ENCODE measurements at regions not wholly inside any gene's neighbourhood (a gene's known extent, or its start where the extent isn't known, plus 50 kb on each side); places are given as distances from the start of the nearest gene placed in this dataset.
"Not testable (repeated sequence)": the region's sequence is repeated elsewhere in the genome, so short reads cannot be mapped to it uniquely, and the experiment has no call there.

DNA sequence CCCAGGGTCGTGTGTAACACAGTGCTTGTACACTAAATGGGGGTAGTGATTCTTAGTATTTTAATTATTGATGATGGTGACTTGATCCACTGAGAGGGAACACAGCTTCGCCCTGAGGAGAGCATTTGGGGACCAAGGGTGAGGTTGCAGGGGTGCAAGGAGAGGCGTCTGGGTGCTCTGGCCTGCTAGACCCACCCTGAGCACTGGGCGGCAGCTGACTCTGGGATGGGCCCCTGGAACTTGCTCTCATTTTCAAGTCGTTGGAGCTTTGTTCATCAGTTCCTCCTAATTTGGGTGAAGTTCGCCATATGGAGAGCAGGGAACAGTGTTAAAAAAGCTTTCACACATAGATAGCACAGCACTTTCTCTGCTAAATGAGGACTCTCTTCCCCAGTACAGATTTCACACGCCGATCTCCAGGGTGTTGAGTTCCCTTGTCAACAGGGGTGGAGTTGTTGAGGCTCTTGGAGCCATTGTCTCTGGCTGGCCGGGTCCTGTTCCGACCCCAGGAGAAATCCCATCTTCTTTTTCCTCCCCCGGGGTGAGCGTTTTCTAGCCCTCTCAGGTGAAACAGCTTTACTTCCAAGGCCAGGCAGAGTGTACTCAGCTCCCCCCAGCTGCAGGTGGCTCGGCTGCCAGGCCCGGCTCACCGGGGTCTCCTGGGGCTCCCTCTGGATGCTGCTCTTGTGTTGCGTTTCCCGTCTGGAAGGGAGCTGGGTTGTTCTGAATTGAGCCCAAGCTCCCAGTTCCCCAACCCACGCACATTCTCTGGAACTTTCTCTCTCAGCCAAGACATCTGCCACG, 367.4 kb downstream of the RPS6KC1 start:
- DNase-seq: no peak

DNA sequence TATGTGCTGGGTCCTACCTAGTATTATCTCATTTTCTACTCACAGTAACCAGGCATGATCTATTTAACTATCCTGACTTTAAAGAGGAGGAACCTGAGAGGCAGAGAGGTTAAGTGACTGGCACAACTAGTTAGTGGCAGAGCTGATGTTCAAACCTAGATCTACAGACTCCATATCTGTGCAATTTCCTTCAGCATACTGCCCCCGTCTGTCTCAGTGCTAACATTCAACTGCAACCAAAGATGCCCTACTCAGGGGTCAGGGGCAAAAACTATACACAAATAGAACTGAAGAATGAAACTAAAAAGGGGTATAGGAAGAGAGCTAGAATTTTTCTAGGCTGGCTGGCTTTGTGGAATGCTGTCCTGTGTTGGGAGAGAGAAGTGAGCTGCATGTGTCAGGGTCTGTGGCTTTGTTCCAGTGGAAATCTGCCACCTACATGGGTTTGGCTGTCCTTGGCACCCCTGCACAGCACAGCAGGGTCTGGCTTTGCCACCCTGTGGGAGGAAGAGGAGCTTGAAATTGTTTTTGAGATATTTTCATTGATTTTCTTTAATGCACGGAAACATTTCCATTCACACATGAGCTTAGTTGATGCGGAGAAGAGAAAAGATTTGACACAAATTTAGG, 368.5 kb downstream of the RPS6KC1 start:
- no peak for DNase-seq

DNA sequence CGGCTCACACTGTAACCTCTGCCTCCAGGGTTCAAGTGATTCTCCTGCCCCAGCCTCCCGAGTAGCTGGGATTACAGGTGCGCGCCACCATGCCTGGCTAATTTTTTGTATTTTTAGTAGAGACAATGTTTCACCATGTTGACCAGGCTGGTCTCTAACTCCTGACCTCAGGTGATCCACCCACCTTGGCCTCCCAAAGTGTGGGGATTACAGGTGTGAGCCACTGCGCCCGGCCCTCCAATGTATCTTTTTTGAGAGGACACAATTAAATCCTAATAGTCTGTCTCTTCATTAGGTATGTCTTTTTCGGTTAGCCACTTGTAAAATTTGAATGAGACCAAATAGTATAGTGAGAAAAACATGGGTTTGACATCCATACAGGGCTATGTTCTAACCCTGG, 370.1 kb downstream of the RPS6KC1 start:
- not testable (repeated sequence) for DNase-seq

DNA sequence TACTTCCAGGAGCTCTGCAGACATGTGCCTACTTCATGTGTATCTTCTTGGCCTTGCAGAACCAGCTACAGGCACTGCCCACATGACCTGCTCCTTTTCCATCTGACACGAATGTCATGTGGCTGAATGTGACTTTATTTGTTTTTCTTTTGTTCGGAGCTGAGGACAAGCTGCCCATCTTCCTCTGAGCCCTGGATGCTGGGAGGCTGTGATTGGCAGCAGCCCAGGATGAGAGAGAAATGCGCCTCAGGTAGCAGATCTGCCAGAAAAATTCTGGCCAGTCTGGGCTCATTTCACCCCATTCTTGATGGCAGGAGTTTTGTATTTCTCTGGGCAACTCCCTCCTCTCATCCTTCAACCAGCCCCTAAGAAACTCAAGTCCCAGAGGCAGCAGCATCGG, 372.0 kb downstream of the RPS6KC1 start:
- DNase-seq: no peak

DNA sequence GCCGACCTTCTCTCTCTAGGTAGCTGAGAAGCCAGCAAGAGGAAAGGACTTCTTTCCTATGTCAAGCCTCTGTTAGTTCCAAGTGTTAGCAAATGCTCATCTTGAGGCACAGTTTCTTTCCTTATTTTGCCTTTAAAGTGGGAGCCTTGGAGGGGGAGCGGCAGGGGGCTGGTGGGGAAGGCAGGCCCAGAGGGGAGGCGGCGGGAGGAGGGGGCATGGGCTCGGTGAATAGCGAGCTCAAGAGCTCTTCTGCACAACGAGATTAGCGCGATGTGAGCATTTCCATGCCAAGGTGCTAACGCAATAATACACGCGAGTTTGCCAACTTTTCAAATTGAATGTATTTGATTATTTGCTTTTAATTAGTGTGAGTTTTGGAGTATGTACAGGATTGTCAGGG, 372.6 kb downstream of the RPS6KC1 start:
- DNase-seq: peak; percentile 32

DNA sequence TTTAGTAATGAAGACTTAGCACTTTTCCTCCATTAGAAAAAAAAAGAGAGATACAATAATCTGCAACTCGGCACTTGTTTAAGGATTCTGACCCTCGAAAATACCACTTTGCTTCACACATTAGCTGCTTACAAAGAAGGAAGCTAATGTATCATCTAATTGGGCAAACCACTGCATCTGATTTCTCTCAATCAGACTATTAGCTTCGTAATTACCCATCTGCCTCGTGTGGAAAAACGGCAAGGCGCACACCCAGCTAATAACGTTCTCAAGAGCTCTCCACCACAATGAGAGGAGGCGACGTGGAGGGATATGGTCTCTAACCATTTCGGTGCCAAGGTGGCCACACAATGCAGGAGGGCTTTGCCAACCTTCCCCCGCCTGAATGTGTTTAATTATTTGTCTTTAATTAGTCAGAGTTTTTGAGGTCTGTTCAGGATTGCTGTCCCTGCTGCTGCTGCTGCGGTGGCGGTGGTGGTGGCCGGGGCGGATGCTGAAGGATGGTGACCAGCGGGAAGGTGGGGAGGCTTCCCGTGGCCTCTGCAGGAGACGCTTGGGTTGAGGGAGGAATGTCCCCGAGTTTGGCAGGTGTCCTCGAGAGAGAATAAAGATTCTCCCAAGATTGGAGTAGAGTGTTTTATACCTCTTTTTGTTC, 374.5 kb downstream of the RPS6KC1 start:
- DNase-seq: peak; percentile 97

DNA sequence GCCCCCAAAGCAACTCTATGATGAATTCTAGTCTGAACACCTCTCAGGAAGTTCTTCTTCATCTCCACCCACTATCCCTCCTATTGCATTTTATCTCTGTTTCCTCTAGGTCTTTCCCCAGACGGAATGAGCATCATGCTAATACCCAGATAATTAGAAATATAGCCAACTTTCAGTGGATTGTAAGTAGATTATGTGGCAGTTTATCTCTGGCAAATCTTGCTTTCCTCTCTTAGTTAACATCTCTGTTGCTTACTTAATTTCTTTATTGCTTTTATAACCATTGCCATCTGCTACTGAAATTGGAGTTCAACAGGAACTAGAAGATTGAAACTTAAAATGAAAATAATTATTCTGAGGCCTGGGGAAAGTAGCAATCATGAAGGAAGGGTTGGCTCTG, 378.6 kb downstream of the RPS6KC1 start:
- DNase-seq: no peak

DNA sequence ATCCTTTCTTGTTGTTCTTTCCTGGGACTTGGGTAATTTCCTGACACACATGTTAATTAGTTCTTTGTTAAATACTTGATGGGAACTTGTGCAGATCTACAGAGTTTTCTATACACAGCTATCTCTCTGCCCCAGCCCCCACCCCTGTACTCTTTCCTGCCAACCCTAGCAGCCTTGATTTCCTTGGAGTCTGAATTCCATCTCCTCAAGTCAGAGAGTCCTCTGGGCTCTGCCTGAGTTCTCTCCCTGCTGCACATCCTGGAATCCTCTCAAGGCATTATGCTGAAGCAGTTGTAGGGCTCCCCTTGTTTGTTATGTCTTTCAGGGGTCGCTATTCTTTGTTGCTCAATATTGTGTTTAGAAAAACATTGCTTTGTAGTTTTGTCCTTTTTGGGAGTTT, 384.7 kb downstream of the RPS6KC1 start:
- DNase-seq: no peak

DNA sequence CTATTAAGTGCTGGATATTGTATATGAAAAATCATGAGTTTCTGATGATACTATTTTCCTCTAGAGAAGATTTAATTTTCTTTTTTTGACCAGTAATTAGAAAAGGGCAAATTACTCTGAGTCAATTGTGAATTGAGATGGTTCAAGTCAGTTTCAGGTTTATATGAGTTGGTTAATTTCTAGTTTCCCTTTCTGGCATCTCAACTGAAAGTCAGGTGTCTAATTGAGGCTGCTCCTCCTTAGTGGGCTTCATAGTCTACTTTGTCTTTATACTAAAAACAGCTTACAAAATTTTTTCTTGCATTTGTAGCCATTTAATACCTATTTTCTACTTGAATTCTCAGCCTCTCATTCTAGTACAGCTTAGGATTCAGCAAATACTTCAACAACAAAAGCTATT, 387.3 kb downstream of the RPS6KC1 start:
- no peak for DNase-seq

DNA sequence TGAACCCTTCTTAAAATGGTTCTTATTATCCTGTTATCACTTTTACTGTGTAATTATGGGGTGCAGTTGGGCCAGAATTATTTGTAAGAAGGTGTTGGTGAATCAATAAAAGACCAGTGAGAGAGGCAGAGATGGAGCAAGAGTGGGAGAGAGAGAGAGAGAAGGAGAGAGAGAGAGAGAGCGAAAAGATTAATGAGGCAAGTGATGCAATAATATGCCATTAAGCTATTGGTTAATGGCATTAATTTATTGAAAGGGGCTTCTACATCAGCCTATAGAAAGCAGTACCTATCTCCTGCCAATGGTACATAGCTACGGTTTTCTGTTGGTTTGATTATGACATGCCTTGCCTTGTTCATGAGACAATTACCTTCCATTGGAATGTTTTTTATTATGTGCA, 388.7 kb downstream of the RPS6KC1 start:
- DNase-seq: no peak

DNA sequence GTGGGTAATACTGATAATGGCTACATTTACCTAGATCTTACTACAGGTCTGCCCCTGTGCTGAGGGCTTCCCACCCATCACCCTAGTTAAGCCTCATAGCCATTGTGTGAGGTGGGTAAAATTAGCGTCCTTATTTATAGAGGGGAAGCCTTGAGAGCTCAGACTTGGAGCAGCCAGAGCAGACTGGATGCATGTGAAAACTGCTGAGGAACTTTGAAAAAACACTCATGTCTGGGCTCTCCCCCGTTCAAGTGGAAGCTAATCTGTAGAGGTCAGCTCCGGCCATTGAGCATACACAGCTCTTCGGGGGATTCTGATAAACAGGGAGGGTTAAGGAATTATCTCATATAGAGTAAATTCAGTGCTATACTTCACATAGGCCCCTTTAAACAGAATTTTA, 389.7 kb downstream of the RPS6KC1 start:
- no peak for DNase-seq

DNA sequence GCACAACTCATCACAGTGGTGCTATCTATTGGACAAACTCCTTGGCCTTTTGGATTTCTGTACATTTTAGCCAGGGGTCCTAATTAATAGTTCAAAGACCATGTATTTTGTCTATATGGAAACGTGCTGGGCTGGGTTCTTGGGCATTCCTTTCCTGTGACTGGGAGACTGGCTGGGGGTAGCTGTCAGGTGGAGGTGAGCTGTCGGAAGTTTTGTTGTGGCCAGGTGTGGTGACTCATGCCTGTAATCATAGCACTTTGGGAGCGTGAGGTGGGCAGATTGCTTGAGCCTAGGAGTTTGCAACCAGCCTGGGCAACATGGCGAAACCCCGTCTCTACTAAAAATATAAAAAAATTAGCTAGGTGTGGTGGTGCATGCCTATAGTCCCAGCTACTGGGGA, 392.4 kb downstream of the RPS6KC1 start:
- no peak for DNase-seq

DNA sequence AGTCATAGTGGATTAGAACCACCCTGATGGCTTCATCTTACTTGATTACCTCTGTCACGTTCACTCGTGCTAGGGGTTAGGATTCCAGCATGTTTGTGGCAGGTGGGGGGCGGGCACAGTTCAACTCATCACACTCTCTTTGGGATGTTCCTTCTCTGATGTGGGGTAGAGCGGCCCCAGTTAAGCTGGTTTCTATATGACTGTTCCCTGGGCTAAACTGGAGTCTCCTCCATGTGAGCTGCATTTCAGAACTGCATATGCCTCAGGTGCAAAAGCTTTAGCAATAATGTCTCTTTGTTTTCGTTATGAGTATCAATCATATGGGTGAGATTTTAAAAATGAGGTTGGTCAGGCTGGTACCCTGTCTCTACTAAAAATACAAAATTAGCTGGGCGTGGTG, 393.2 kb downstream of the RPS6KC1 start:
- no peak for DNase-seq

DNA sequence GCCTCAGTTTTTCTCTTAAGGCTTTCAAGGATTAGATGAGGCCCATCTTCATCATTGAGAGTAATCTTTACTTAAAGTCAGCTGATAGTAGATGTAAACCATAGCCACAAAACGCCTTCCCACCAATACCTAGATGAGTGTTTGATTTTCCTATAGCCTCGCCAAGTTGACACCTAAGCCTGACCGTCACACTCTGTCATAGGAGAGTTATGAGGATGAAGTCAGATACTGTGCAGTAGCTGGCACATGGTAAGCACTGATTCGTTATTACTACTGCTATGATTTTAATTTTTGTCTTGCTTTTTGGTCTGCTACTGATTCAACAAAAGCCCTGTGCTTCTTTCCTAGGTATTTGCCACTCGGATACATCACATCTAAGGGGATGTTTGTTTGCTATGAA, 395.5 kb downstream of the RPS6KC1 start:
- no peak for DNase-seq

DNA sequence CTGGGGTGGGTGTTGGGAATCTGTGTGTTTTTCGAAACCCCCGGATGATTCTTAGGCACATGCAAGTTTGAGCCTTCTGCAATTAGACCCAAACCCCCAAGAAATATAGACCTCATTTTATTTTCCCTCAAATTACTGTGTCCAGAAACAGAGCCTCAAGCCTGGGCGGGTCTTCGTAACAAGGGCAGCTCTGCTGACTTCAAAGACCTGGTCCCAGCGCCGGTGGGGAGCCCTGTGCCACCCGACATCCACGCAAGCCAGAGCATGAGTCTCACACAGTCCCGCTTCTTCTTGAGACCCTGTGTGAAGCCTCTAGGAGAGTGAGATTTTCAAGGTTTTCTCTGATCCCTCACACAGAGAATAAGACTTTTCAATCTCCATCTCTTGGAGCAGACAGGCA, 397.3 kb downstream of the RPS6KC1 start:
- DNase-seq: no peak

DNA sequence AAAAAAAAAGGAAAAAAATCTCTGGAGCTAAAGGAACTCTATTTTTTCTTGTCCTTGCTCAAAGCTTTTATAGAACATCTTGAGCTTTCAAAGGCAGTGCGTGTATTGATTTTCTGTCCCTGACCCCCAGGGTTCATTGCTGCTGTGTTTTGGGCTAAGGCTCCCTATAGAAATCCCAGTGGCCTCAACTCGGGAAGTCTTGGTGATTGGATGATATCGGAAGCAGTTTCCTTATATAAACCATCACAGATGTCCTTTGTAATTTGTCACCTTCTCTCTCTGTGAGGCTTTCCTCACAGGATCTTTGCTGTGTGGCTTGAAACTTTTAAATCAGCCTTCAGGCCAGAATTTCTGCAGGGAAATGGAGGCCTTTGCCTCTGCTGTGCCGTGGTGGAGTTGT, 397.7 kb downstream of the RPS6KC1 start:
- DNase-seq: no peak

DNA sequence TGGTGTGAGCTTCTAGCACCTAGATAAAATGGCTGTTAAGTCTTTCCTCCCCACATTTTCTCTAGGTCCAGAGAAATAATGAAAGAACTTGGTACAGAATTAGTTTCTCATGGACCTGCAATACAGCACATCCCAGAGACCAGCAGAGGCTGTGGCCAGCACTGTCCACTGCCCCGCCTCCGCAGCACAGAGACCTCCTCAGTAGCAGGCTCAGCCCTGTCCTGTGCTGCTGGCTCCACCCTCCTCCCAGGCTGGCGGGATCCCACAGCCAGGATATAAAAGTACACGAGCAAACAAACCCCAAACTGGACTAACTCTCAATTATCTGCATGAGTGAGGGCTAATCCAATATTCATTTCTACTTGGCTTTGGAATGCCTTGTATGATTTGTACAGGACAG, 401.5 kb downstream of the RPS6KC1 start:
- no peak for DNase-seq

DNA sequence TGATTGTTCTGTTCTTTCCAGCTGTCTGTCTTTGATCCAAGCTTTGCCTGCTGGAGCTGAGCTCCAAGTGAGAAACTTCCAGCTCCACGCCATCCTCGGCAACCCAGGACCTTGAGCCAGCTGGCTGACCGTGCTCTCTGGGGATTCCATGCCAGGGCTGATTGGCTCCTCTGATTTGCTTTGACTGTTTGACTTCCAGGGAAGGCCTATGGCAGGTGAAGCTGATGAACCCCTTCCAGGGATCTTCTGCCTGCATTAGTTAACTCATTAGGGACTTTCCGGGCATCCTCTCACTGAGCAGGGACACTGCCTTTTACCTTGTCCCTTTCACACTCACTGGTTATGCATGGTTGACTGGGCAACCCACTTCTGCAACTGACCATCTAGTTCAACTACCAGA, 406.1 kb downstream of the RPS6KC1 start:
- DNase-seq: no peak

DNA sequence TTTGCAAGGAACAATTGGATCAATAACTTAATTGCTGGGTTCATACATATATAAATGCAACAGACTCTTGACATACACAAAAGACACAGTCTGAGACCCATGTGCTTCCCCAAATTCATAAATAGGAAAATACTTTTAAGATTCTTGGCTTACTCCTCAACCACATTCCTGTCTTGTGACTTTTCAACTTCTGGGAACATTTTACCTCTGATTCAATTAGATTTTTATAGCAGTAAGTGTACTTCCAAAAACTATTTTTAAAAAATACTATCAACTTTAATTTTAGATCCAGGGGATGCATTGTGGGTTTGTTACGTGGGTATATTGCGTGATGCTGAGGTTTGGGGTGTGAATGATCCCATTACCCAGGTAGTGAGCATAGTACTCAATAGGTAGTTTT, 406.7 kb downstream of the RPS6KC1 start:
- DNase-seq: no peak

DNA sequence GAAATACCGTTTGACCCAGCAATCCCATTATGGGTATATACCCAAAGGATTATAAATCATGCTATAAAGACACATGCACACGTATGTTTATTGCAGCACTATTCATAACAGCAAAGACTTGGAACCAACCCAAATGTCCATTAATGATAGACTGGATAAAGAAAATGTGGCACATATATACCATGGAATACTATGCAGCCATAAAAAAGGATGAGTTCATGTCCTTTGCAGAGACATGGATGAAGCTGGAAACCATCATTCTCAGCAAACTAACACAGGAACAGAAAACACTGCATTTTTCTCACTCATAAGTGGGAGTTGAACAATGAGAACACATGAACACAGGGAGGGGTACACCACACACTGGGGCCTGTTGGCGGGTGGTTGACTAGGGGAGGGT, 411.3 kb downstream of the RPS6KC1 start:
- not testable (repeated sequence) for DNase-seq

DNA sequence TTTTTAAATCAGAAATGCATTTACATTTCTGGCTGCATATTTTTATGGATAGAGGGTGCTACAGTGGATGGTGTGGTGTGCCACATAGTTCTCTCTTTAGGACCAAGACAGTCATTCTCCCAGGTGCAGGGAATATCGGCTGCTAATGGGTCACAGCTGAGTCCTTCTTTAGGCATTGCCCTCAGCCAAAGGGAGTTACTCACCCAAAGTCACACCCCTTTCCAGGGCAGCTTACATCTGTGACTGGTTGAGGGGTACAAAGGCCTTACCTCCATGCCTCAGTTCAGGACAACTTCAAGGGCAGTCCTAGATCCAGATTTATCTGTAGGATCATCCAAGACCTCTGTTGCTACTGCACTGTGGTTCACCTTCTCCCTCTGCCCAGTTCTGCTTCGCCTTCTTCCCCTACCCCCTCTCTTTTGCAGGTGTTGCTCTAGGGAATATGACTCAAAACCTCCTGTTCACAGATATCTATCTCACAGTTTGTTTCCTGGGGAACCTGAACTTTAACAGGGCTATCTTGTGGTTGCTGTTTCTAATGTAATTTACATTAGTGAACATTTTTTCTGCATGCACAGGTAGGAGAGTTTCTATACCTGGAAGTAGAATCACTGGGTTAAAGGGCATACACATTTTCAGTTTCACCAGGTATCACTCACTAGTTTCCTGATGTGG, 413.9 kb downstream of the RPS6KC1 start:
- no peak for DNase-seq

DNA sequence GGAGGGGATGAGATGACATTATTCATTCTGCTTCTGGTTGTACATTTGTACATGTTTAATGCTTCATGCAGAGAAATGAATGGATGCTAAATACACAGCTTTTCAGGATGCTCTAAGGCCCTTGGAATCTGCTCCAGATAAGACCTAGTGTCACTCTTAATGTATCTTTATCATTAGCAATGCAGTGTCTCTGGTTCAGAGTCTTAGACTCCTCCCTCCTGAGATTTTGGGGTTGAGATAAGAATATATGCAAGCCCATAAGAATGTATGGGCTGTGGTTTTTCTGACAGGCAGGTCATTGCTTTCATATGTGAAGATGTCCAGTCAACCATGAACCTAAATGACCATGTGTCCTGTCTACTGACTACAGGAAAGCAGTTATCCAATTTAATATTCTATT, 415.5 kb downstream of the RPS6KC1 start:
- no peak for DNase-seq

DNA sequence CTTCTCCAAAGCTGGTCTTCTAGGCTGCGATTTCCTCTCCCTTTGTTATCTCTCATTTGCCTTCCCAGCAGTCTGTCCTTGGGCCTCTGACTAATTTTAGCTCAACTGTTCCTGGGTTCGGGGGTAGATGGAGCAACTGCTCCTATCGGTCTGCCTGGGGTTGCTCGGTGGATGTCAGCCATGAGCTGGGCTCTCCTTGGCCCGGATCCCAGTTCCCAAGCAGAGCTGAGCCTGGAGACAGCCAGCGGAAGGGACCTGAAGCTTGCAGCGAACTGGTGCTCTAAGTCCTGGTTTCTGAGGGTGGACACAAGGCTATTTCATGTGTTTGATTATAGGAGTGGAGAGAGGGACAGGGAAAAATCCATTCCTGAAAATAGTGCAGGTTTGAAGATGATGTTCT, 423.0 kb downstream of the RPS6KC1 start:
- no peak for DNase-seq

DNA sequence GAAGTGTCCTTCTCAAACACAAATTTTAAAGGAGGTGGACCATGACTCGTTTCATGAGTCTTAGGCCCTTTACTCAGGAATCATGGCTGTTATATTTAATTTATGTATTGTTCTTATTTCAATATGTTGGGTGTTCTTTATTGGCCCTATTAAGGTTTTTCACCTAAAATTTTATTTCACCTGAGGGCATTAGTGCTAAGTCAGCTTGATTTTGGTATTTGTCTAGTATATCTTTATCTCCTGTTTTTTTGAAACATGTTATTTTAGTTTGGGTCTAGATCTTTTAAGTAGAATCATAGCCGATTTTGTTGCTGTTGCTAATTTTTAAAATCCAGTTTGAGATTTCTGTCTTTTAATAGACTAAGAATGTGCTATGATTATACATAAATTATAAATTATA, 430.4 kb downstream of the RPS6KC1 start:
- DNase-seq: no peak
